ENCODE measurements at regions not wholly inside any gene's neighbourhood (a gene's known extent, or its start where the extent isn't known, plus 50 kb on each side); places are given as distances from the start of the nearest gene placed in this dataset.
A peak's percentile ranks its signal among the peaks of the same experiment; 100 is the strongest.

- DNase-seq: no peak
These were observed 121.2 kb upstream of the TNR start for GRCh38 chr1:175864625-175865024.

DNA sequence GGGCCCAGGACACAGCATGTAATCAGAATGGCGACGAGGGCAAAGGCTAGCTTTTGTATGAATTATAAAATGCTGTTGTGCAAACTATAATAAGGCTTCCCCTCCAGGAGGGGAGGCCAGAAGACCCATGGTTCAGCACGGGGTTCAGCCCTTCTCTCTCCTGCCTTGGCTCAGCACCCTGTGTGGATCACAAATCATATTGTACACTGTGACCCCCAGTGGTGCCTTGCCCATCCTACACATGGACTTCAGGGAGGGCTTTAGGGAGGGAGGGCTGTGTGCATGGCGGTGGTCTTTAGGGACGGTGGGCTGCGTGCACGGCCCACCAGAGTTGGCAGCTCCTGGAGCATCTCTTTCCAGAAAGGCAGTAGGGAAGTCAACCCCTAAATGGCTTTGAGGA, 120.8 kb upstream of the TNR start:
- no peak for DNase-seq

DNA sequence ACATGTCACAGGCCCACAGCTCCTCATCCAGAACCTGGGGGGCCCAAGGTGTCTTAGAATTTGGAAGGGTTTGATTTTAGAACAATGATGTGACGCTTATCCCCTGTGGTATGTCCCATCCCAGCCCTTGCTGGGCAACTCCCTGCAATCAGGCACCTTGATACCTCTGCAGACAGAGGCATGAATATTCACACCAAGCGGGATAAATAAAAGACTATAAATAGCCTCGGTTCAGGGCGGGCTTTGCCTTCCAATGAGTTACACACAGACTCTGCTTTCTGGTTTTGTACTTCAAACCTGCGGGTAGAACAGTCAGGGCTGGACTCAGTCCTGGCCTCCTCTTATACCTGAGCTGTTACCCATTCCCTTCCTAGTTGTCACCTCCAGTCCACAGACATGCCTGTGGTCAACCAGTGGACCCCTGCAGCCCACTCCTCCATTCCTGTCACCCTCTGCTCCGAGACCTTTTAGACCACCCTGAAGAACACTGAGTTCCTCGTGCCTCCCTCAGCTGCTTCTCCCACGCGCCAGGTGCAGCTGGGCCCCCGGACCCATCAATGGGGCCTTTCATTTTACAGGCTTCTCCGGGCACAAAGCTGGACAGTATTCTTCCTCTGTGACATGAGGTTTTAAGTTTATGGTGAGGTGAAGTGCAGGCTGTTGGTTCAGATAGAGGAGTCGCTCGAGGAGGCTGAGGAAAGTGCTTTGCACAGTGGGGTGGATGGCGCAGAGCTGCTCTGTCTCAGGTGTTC, 120.1 kb upstream of the TNR start:
- no peak for DNase-seq

- DNase-seq: no peak
These were observed 119.0 kb upstream of the TNR start for GRCh38 chr1:175862408-175862807.

GRCh38 chr1:175861626-175862367, 118.4 kb upstream of the TNR start:
- DNase-seq: no peak

- DNase-seq: no peak
These were observed 114.4 kb upstream of the TNR start for GRCh38 chr1:175857756-175858155.

DNA sequence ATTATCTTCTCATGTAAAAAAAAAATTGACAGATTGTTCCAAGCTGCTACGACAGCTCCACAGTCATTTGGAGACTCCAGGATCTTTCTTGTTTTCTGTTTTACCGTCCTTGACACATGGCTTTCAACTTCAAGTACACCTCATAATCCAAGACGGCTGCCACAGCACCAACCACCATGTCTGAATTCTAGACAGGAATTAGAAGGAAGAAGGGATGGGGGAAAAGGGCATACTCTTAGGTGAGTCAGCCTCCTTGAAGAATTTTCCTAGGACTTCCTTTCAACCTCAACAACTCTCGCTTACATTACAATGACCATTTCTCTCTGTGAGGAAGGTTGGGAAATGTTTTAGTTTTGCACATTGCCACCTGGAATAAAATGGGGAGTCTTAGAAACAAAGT, 110.3 kb upstream of the TNR start:
- DNase-seq: no peak

DNA sequence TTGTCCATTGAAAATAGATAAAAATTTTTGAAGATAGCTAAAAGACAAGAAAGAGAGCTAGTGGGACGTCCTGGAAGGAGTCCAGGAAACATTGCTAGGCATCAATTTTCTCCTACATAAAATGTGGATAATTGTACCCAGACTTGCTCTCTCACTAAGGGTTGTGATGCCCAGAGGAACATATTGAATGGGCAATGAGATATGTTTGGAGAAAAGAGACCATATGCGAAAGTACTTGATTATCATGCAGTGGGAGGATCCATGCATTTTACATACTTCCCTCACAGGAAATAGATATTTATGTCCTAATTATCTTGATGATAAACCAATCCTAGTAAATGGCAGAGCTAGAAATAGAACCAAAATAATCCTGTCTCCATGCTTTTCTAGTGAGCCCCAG, 108.4 kb upstream of the TNR start:
- DNase-seq: no peak

DNA sequence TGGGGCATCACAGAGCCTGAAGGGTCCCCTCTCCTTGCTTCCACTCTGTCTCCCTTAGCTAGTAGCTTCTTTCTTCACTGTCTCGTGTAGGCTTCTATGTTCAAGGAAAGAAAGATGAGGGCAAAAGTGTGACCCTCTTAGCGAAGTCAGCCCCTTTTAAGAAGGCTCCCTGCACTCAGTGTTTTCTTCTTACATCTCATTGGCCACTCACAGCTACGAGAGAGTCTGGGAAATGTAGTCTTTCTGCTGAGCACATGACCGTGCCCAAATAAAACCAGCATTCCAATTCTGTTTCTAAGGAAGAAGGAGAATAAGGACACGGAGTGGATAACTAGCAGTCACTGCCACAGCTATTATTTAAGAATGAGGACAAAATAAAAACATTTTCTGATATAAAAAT, 104.9 kb upstream of the TNR start:
- DNase-seq: no peak

DNA sequence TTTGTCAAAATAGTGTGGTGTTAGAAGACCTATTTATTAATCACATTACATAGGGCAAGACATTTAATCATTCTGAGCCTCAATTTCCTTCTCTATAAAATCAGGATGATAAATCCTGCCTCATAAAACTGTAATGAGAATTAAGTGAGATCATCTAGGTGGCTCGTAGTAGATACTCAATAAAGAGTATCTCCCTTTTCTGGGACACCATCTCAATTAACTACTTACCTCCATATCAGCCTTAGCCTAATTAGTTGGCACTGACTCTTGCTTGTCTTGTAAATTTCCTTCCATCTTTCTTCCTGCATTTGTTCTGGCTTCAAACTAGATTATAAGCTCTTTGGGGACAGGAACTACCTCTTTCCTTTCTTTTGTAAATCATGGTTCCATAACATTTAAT, 102.6 kb upstream of the TNR start:
- DNase-seq: no peak

DNA sequence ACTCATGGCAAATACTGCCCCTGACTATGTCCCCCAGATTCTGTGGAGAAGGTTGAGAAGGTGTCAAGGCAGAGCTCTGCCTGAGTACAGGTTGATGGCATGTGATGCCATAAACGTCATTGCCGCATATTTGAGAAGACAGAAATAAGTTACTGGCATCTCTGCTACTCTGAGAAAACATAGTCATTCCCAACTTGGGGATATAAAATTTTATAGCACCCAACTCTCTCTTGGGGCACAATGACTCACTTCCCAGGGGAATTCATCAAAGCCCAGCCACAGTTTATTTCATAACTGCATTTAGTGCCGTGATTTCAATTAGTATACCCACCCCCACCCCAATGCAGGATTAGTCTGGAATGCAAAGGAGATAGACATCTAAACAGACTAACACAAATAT, 101.9 kb upstream of the TNR start:
- no peak for DNase-seq

GRCh38 chr1:175844877-175845276, 101.5 kb upstream of the TNR start:
- no peak for DNase-seq

DNA sequence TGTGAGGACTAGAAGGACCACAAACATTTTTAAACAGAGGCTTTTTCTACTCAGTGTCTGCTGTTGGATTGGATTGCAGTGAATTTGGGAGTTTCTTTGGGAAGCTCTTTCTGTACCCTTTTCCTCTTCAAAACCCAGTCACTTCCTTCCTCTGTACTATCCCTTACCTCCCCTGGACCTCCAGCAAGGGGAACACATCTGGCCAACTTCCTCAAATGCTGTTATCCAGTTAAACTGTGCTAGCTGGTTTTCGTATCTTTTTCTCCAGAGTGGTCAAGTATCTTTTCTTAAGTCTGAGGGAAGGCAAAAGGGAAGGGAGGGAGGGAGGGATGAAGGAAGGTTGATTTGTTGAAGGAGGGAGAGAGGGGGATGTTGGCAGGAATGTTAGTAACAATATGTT, 99.2 kb upstream of the TNR start:
- DNase-seq: no peak

- peak in 1 of 2 experiments; percentile 8 for DNase-seq
These were observed 98.4 kb upstream of the TNR start for GRCh38 chr1:175841738-175842187.

GRCh38 chr1:175840787-175841186, 97.4 kb upstream of the TNR start:
- no peak for DNase-seq

GRCh38 chr1:175839779-175840669, 96.6 kb upstream of the TNR start:
- no peak for DNase-seq

- DNase-seq: no peak
These were observed 91.2 kb upstream of the TNR start for GRCh38 chr1:175834597-175834996.

DNA sequence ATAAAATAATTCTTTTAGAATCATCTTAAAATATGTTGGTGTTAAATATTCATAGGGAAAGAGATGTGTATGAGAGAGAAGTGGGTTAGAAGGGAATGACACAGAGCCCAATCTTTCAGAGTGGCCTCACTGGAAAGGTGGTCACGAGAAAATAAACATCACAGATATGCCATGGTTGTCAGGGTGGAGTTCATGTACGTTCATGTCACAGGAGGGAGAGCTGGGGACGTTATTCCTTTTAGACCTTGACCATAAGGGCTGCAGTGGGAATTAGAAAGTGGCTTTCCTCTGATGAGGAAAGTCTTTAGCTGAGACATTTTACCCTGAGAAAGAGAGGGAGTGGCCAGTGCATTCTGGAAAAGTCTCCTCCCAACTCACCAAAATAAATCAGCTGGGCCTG, 90.6 kb upstream of the TNR start:
- no peak for DNase-seq

DNA sequence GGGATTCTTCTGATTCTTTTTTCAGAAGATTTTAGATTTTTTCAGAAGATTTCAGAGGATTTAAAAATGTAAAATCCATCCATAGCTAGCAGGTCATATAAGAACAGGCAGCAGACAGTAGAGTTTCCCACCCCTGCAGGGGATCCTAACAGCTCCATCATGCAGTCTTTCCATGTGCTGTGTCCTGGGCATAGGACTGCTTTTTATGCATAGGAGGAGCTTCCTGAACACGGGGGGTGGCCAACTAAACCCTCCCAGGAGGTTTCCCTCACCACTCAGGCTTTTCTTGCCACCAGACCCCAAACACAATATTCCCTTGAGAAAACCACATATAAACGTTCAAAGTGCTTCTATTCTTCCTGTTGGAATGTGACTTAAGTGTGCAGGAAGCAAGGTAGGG, 90.1 kb upstream of the TNR start:
- DNase-seq: no peak

- no peak for DNase-seq
These were observed 87.1 kb upstream of the TNR start for GRCh38 chr1:175830500-175830899.

- DNase-seq: no peak
These were observed 86.5 kb upstream of the TNR start for GRCh38 chr1:175829845-175830244.

DNA sequence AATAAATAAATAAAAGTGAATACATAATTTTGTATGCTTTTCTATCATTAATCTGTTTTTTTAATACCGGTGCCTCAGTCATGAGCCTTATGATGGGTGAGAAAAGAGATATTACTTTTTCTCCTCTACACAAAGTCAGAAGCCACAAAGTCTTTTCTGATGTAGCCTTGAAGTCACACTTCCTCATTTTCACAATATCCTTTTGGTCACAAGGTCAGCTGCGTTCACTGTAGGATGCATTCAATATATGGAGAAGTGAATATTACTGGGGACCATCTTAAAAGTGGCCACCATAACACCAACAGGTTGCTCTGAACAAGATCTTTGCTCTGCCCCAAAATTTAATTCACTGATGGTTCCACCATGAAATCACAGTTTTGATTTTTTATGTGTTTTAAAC, 83.3 kb upstream of the TNR start:
- DNase-seq: no peak

GRCh38 chr1:175824079-175824478, 80.7 kb upstream of the TNR start:
- DNase-seq: peak in 1 of 2 experiments; percentile 14

DNA sequence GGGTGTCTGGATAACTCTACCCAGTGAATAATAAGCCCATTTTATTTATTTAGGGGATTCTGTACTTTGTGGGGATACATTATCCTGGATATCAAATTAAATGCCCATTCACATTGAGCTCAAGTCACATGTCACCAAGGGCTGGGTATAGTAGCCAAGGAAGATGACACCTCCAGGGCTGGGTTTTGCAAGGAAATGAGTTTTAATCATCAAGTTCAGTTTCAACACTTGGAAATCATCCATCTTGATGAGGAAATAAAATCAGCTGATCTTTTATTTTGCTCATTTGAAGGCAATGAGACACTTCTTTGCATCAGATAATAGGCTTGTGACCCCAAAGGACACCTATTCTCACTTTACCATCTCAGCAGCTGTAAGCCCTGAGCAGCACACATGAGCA, 80.0 kb upstream of the TNR start:
- DNase-seq: no peak

Measured in NCI-H446 (cell line).